Stimulated activated CD4-positive, alpha-beta T cell treated with anti-CD3 and anti-CD28 coated beads, Interleukin-1b, Interleukin-23, amount 100 ng/mL, for 48 hours (primary cell): ENCODE measurements at regions not wholly inside any gene's neighbourhood (a gene's known extent, or its start where the extent isn't known, plus 50 kb on each side); places are given as distances from the start of the nearest gene placed in this dataset.
A peak's percentile ranks its signal among the peaks of the same experiment; 100 is the strongest.
"Not testable (repeated sequence)": the region's sequence is repeated elsewhere in the genome, so short reads cannot be mapped to it uniquely, and the experiment has no call there.

Source experiments
- DNase-seq: peaks from one replicate; pipeline ENCODE4 v3.0.0-alpha.2; 2020

DNA sequence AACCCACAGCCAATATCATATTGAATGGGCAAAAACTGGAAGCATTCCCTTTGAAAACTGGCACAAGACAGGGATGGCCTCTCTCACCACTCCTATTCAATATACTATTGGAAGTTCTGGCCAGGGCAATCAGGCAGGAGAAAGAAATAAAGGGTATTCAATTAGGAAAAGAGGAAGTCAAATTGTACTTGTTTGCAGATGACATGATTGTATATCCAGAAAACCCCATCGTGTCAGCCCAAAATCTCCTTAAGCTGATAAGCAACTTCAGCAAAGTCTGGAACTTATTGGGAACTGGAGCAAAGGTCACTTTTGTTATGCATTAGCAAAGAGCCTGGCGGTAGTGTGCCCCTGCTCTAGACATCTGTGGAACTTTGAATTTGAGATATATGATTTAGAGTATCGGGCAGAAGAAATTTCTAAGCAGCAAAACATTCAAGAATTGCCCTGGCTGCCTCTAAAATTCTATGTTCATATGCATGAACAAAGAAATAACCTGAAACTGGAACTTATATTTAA lies 53.4 kb upstream of the PSMA1 start:
- DNase-seq, result not testable (repeated sequence)

GRCh38 chr11:14577292-14577691 lies 57.1 kb upstream of the PSMA1 start:
- no peak for DNase-seq

- DNase-seq, result peak; percentile 8
Observed at GRCh38 chr11:14577835-14578529, 57.8 kb upstream of the PSMA1 start.

GRCh38 chr11:14578541-14578956 lies 58.4 kb upstream of the PSMA1 start:
- peak; percentile 41 for DNase-seq

- no peak for DNase-seq
Observed at GRCh38 chr11:14579646-14580045, 59.5 kb upstream of the PSMA1 start.

- no peak for DNase-seq
Observed at GRCh38 chr11:14582793-14583192, 60.8 kb upstream of the PDE3B start.

GRCh38 chr11:14583252-14584034 lies 60.2 kb upstream of the PDE3B start:
- DNase-seq, result no peak

DNA sequence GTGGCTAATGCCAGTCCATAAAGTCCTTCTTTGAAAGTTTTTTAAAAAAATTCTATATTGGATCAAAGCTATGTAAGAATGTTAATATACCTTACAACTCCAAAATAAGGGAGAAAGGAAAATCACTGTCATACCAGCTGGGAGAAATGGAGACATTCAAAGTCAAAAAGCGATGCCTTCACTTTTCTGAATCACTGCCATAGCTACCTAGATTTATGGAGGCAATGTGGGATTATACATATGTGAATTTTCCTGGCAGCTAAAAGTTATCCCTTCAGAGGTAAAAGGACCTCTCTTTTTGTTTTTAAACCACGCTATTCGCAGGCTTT lies 59.6 kb upstream of the PDE3B start:
- no peak for DNase-seq

DNA sequence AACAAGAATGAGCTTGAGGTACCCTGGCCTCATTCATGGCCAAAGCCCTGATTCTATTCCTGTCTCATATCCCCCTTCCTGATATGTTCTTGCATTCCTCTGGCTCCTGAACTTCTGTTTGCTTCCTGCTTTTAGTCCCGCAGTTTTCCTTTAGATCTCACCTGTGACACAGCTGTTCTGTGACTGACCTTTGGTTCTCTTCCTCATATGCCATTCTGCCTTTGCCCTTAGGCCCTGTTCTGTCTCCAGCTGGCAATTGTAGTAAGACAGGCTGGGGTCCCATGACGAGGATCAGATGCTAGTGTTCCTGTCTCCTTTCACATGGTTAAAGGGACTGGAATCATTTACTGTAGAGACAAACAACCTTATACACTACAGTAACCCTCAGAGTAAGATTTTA lies 59.0 kb upstream of the PDE3B start:
- DNase-seq, result no peak

DNA sequence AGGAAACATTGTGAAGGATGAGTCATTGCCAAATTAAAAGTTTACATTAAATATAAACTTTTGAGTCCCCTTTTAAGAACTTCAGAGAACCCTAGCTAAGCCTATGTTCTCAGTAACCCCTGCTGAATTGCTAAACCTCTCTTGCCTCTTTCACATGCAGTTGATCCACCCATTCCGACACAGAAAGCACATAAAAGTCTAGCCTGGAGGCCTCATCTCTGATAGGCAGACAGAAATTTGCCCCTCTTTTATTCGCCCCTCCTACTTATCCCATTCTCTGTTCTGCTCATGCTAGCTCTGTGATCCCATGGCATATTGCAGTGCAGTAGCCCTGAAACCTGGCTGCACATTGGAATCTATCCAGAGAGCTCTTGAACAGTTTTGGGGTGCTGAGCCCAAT lies 58.2 kb upstream of the PDE3B start:
- no peak for DNase-seq

DNA sequence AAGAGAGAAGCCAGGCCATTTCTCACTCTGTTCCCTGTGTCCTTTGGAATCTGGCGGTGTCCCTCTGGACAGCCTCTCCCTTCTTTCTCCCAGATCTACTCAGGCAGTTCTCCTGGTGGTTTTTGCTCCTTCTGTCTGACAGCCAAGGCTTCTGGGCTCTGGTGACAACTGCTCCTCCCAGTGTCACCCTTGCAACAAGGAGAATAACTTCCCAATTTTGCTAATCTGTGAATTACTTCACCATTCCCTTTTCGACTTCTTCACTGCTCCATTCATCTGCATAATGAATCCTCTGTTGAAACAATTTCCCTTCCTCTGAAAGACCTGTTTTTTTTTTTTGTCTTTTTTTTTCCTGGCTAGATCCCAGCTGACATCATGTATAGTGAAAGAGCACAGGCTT lies 56.3 kb upstream of the PDE3B start:
- no peak for DNase-seq

DNA sequence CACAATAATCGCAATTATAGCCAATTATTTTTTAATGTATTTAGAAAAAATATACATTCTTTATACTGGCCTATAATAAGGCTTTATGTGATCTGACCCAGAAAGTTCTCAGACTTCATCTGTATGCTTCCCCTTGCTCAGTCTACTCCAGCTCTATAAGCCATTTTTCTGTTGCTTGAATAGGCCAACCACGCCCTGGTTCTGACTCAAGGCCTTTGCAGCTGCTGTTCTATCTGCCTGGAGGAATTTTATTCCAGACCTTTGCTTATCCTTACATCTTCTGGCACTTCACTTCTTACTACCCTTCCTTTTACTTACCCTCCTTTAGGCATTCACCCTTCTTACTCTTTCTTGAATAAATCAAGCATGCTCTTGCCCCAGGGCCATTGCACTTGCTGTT lies 54.9 kb upstream of the PDE3B start:
- no peak for DNase-seq

DNA sequence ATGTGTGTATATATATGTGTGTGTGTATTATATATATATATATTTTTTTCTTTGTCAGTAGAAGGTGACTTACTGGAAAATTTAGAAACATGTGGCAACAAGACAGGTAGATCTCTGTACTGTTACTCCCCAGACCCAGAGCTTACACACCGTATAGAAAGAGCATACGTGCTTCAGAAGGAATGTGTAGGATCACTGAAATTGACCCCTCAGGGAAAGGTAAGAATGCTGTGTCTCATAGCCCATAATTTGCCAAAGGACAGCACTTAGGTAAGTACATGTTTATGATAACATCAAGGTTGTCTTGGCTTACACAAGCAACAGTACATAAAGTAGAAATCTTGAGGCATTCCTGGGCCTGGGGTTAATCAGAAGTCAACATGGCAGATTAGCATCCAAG lies 54.2 kb upstream of the PDE3B start:
- DNase-seq, result no peak

DNA sequence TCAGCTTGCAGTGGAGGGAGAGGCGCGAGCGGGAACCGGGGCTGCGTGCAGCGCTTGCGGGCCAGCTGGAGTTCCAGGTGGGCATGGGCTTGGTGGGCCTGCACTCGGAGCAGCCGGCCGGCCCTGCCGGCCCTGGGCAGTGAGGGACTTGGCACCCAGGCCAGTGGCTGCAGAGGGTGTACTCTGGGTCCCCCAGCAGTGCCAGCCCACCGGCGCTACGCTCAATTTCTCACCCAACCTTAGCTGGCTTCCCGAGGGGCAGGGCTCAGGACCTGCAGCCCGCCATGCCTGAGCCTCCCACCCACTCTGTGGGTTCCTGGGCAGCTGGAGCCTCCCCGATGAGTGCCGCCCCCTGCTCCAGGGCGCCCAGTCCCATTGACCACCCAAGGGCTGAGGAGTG lies 52.6 kb upstream of the PDE3B start:
- DNase-seq, result not testable (repeated sequence)

DNA sequence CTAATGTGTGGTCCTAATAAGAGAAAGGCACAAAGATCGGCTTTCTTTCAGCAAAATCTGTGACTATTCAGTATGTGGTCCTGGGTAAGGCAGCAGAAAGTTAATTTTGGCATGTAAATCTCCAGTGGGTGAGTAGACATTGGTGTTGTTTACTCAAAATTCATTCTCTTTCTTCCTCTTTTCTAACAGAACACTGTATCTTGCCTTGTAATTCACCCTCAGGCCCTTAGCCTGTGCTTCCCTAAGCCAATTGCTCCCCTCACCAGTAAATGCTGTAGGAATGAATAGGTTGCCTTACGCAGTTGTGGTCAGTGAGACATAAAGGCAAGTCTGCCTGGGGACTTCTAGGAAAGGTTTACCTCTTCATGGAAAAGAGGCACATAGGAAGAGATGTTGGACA lies 49.9 kb upstream of the PDE3B start:
- DNase-seq, result no peak
